Peyer's patch (tissue), 4 donors: ENCODE measurements at regions not wholly inside any gene's neighbourhood (a gene's known extent, or its start where the extent isn't known, plus 50 kb on each side); places are given as distances from the start of the nearest gene placed in this dataset.

ENCODE experiments used
- POLR2A ChIP-seq, 2 donors: fragments of 450-650 bp; IDR thresholded peaks; one replicate each; pipeline ENCODE4 v1.5.1; 2017; ENCODE audit warnings: antibody characterized with exemption in 2 of 2, mild to moderate bottlenecking in 2 of 2, moderate library complexity in 2 of 2
- TF ChIP-seq, protein P1 (sequence below), 6 experiments: fragments of 450-650 bp in 4 of 6; fragments of 200-600 bp in 2 of 6; sonication (generic) in 1 of 6; IDR thresholded peaks; one replicate each; pipeline ENCODE4 v1.5.1; 2017 to 2019; ENCODE audit warnings: antibody characterized with exemption in 6 of 6, mild to moderate bottlenecking in 3 of 6, moderate library complexity in 1 of 6

DNA sequence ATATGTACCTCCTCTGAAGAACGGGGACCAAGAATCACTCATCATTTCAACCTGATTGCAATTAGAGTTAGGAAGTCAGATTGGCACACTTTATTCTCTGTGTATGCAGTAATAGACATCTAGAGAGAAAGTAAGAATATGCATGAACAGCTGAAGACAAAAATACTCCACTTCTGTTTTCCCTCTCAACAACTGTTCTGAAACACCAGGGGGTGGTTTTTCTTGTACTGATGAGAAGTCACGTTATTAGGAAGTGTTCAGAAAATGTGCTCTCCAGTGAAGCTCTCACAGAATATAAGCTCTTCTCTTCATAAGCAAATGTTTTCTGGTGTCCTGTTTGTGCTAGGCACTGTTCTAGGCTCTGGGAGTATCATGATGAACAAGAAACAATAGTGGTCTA lies 531.7 kb upstream of the C9orf72 start:
- TF ChIP-seq, protein P1, sequence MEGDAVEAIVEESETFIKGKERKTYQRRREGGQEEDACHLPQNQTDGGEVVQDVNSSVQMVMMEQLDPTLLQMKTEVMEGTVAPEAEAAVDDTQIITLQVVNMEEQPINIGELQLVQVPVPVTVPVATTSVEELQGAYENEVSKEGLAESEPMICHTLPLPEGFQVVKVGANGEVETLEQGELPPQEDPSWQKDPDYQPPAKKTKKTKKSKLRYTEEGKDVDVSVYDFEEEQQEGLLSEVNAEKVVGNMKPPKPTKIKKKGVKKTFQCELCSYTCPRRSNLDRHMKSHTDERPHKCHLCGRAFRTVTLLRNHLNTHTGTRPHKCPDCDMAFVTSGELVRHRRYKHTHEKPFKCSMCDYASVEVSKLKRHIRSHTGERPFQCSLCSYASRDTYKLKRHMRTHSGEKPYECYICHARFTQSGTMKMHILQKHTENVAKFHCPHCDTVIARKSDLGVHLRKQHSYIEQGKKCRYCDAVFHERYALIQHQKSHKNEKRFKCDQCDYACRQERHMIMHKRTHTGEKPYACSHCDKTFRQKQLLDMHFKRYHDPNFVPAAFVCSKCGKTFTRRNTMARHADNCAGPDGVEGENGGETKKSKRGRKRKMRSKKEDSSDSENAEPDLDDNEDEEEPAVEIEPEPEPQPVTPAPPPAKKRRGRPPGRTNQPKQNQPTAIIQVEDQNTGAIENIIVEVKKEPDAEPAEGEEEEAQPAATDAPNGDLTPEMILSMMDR (IDR thresholded peaks at IDR 0.05) = no peak
- no peak for TF ChIP-seq POLR2A (IDR thresholded peaks at IDR 0.05)
